Rectal smooth muscle tissue (tissue), 1 donor: ENCODE measurements at regions not wholly inside any gene's neighbourhood (a gene's known extent, or its start where the extent isn't known, plus 50 kb on each side); places are given as distances from the start of the nearest gene placed in this dataset.

Experiments
- H3K27ac ChIP-seq: one replicate; pipeline ENCODE4 v1.7.0; 2013; ENCODE audit warnings: low read depth, low read length, inconsistent platforms
- H3K27me3 ChIP-seq: one replicate; pipeline ENCODE4 v1.7.0; 2013; ENCODE audit warnings: low read length; ENCODE audit not compliant: control insufficient read depth, insufficient read depth
- H3K36me3 ChIP-seq: one replicate; pipeline ENCODE4 v1.7.0; 2013; ENCODE audit warnings: low read length; ENCODE audit not compliant: control insufficient read depth, insufficient read depth
- H3K4me1 ChIP-seq: one replicate; pipeline ENCODE4 v1.7.0; 2013; ENCODE audit warnings: low read length; ENCODE audit not compliant: control insufficient read depth, insufficient read depth
- H3K4me3 ChIP-seq: one replicate; pipeline ENCODE4 v1.7.0; 2013; ENCODE audit warnings: low read length
- H3K9ac ChIP-seq: one replicate; pipeline ENCODE4 v1.7.0; 2013; ENCODE audit warnings: low read length

- Histone ChIP-seq H3K27ac (no peak overlapping the region), H3K27me3 (no peaks in the 10 kb centered on the region), H3K9ac (no peak overlapping the region), H3K4me3 (no peak overlapping the region), H3K4me1 (no peaks in the 10 kb centered on the region), H3K36me3 (no peaks in the 10 kb centered on the region)
Measured at GRCh38 chr5:54639621-54640020, 122.1 kb downstream of the SNX18 start.

DNA sequence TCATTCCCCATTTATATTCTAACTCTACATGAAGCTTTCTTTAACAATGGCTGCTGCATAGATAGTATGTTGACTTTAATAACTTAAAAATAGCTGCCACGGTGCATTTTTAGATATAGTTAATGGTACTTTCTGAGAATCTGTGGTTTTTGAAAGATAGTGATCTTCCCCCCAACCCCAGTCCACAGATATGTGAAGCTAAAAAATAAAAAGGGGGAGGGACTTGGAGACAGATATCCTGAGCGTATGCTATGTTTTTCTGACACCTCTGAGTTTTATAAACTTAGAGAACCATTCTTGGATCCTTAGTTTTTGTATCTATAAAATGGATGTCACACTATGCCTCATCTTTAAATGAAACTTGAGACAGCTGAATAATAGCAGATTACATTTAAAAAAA is 120.5 kb downstream of the SNX18 start:
- no peaks in the 10 kb centered on the region for H3K27me3 ChIP-seq
- no peaks in the 10 kb centered on the region for H3K4me1 ChIP-seq
- no peaks in the 10 kb centered on the region for H3K36me3 ChIP-seq
- no peak overlapping the region for H3K9ac ChIP-seq
- H3K4me3 ChIP-seq: no peak overlapping the region
- no peak overlapping the region for H3K27ac ChIP-seq

DNA sequence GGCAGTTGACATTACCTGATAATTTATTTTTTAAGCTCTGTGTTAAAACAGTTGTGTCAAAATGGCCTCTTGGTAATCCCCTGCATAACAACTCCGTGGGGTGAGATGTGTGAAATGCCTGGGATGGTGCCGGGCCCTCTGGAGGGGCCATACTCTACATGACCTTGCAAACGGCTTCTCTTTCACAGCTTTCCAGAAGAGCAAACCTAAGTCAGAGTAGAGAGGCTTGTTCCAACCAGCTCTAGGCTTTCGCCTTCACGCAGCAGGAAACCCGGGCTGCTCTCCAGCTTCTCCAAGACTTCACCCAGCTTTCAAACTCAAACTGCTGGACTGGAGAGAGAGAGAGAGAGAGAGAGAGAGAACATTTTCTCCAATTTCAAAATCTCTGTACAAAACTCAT is 120.1 kb downstream of the SNX18 start:
- Histone ChIP-seq H3K9ac (no peak overlapping the region), H3K36me3 (no peaks in the 10 kb centered on the region), H3K4me1 (no peaks in the 10 kb centered on the region), H3K27ac (no peak overlapping the region), H3K27me3 (no peaks in the 10 kb centered on the region), H3K4me3 (no peak overlapping the region)

GRCh38 chr5:54634089-54634488 is 116.5 kb downstream of the SNX18 start:
- no peaks in the 10 kb centered on the region for H3K4me1 ChIP-seq
- H3K4me3 ChIP-seq: no peak overlapping the region
- no peaks in the 10 kb centered on the region for H3K36me3 ChIP-seq
- H3K27me3 ChIP-seq: no peaks in the 10 kb centered on the region
- H3K9ac ChIP-seq: no peak overlapping the region
- H3K27ac ChIP-seq: no peak overlapping the region

GRCh38 chr5:54632131-54632701 is 114.7 kb downstream of the SNX18 start:
- no peak overlapping the region for H3K27ac ChIP-seq
- H3K27me3 ChIP-seq: no peaks in the 10 kb centered on the region
- no peak overlapping the region for H3K4me3 ChIP-seq
- H3K4me1 ChIP-seq: no peaks in the 10 kb centered on the region
- H3K9ac ChIP-seq: no peak overlapping the region
- no peaks in the 10 kb centered on the region for H3K36me3 ChIP-seq

- Histone ChIP-seq H3K36me3 (no peaks in the 10 kb centered on the region), H3K27ac (no peak overlapping the region), H3K27me3 (no peaks in the 10 kb centered on the region), H3K9ac (no peak overlapping the region), H3K4me3 (no peak overlapping the region), H3K4me1 (no peaks in the 10 kb centered on the region)
Measured at GRCh38 chr5:54630738-54631359, 113.3 kb downstream of the SNX18 start.

- Histone ChIP-seq H3K27me3 (no peaks in the 10 kb centered on the region), H3K36me3 (no peaks in the 10 kb centered on the region), H3K27ac (no peak overlapping the region), H3K4me1 (no peaks in the 10 kb centered on the region), H3K9ac (no peak overlapping the region), H3K4me3 (no peak overlapping the region)
Measured at GRCh38 chr5:54629115-54629514, 111.6 kb downstream of the SNX18 start.

DNA sequence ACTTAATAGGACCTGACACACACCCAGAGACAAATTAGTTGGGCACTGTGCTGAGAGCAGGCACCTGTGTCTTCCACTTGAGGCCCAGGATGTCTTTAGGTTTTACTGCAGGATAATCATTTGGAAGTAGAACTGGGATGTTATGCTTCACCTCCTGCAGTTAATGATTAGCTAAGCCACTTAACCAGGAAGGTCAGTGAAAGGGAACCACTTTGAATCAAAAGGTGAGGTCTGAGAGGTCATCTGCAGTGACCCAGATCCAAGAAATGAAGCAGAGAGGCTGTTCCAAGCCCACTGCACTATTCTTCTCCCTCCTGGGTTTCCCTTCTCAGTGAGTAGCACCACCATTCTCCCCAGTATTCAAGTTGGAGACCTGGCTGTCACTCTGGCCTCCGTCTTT is 110.5 kb downstream of the SNX18 start:
- Histone ChIP-seq H3K27ac (no peak overlapping the region), H3K36me3 (no peaks in the 10 kb centered on the region), H3K27me3 (no peaks in the 10 kb centered on the region), H3K4me3 (no peak overlapping the region), H3K4me1 (no peaks in the 10 kb centered on the region), H3K9ac (no peak overlapping the region)

DNA sequence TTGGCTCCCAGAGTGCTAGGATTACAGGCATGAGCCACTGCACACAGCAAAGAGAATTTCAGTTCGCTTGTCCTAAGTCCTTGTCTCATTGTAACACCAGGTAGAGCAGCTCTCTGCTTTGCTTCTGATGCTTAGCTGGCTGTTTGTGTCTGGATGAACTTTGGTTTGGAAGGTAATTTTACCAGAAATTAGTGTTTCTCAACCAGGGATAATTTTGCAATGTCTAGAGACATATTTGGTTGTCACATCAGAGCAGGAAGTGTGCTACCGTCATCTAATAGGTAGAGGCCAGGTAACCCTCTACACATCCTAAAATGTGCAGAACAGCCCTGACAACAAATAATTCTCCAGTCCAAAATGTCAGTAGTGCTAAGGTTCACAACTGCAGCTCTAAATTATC is 108.8 kb downstream of the SNX18 start:
- no peaks in the 10 kb centered on the region for H3K4me1 ChIP-seq
- no peak overlapping the region for H3K4me3 ChIP-seq
- H3K9ac ChIP-seq: no peak overlapping the region
- no peaks in the 10 kb centered on the region for H3K36me3 ChIP-seq
- no peaks in the 10 kb centered on the region for H3K27me3 ChIP-seq
- no peak overlapping the region for H3K27ac ChIP-seq

- Histone ChIP-seq H3K27ac (no peak overlapping the region), H3K4me3 (no peak overlapping the region), H3K9ac (no peak overlapping the region), H3K27me3 (no peaks in the 10 kb centered on the region), H3K4me1 (no peaks in the 10 kb centered on the region), H3K36me3 (no peaks in the 10 kb centered on the region)
Measured at GRCh38 chr5:54624805-54625568, 107.4 kb downstream of the SNX18 start.

GRCh38 chr5:54621709-54622108 is 104.2 kb downstream of the SNX18 start:
- Histone ChIP-seq H3K4me1 (no peaks in the 10 kb centered on the region), H3K4me3 (no peak overlapping the region), H3K9ac (no peak overlapping the region), H3K36me3 (no peaks in the 10 kb centered on the region), H3K27me3 (no peaks in the 10 kb centered on the region), H3K27ac (no peak overlapping the region)

DNA sequence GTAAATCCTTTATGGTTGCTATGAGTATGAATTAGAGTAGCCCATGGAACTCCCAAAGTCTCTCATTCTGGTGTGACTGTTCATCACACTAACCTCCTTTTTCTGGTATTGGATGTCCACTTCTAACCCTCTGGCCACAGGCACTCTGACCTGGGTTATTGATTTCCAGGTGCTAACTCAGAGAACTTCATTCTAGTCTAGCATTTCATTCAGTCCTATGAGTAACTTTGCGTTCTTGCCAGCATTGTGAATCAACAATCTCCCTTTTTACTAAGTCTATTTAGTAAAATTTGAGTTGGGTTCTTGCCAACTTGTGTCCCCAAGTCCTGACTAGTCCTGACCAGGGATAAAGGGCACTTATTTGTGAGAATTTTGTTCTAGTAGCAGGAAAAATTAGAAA is 103.5 kb downstream of the SNX18 start:
- Histone ChIP-seq H3K4me3 (no peak overlapping the region), H3K27ac (no peak overlapping the region), H3K4me1 (no peaks in the 10 kb centered on the region), H3K27me3 (no peaks in the 10 kb centered on the region), H3K36me3 (no peaks in the 10 kb centered on the region), H3K9ac (no peak overlapping the region)
